ENCODE measurements at regions not wholly inside any gene's neighbourhood (a gene's known extent, or its start where the extent isn't known, plus 50 kb on each side); places are given as distances from the start of the nearest gene placed in this dataset.

- TF ChIP-seq CTCF (IDR thresholded peaks at IDR 0.05): no peak
- no peak for TF ChIP-seq POLR2A (IDR thresholded peaks at IDR 0.05)
- TF ChIP-seq POLR2AphosphoS5 (IDR thresholded peaks at IDR 0.05; ENCODE audit: insufficient read depth in 1 of 2, low read depth in 1 of 2): no peak
These were observed 62.6 kb upstream of the PLPP4 start for GRCh38 chr10:120394446-120394845.
